Kidney (tissue), 13 donors: ENCODE measurements at regions not wholly inside any gene's neighbourhood (a gene's known extent, or its start where the extent isn't known, plus 50 kb on each side); places are given as distances from the start of the nearest gene placed in this dataset.
"Not testable (repeated sequence)": the region's sequence is repeated elsewhere in the genome, so short reads cannot be mapped to it uniquely, and the experiment has no call there.

Experiments
- DNase-seq, 5 donors: peaks; one replicate each; pipeline ENCODE4 v3.0.0-alpha.2; 2013 to 2020
- FAIRE-seq: peaks from 2 replicates; lab custom pipeline; 2012; peaks lifted over from hg19 to GRCh38; lab: Jason Lieb, UNC
- H3K27ac ChIP-seq, 2 donors: one replicate each; pipeline ENCODE4 v1.7.0; 2013; ENCODE audit warnings: low read depth in 2 of 2, low read length in 2 of 2, inconsistent platforms in 1 of 2
- H3K27me3 ChIP-seq: one replicate; pipeline ENCODE4 v1.7.1; 2013; ENCODE audit warnings: low read length, inconsistent platforms; ENCODE audit not compliant: control insufficient read depth, insufficient read depth
- H3K36me3 ChIP-seq, 3 donors: one replicate each; pipeline versions ENCODE4 v1.7.0 to v1.7.1; 2013; ENCODE audit warnings: low read length in 3 of 3, control low read depth in 1 of 3, inconsistent platforms in 1 of 3; ENCODE audit not compliant: insufficient read depth in 3 of 3, control insufficient read depth in 2 of 3
- H3K4me1 ChIP-seq, 3 donors: one replicate each; pipeline versions ENCODE4 v1.7.0 to v1.7.1; 2013; ENCODE audit warnings: low read length in 3 of 3, inconsistent platforms in 1 of 3, low read depth in 1 of 3; ENCODE audit not compliant: control insufficient read depth in 2 of 3, insufficient read depth in 2 of 3
- H3K4me3 ChIP-seq, 3 donors: one replicate each; pipeline versions ENCODE4 v1.7.0 to v1.8.1; 2013; ENCODE audit warnings: low read length in 3 of 3, control low read depth in 1 of 3, inconsistent platforms in 1 of 3
- H3K9ac ChIP-seq, 3 donors: one replicate each; pipeline versions ENCODE4 v1.7.0 to v1.7.1; 2013; ENCODE audit warnings: low read length in 3 of 3, control low read depth in 1 of 3, inconsistent platforms in 1 of 3
- H3K9me3 ChIP-seq, 3 donors: one replicate each; pipeline versions ENCODE4 v1.7.0 to v1.7.1; 2013; ENCODE audit warnings: low read length in 3 of 3, control low read depth in 1 of 3, inconsistent platforms in 1 of 3; ENCODE audit not compliant: control insufficient read depth in 2 of 3, insufficient read depth in 1 of 3
- CTCF ChIP-seq: IDR thresholded peaks from 3 replicates; pipeline ENCODE4 v1.5.1; 2012; ENCODE audit warnings: mild to moderate bottlenecking, moderate library complexity, borderline replicate concordance; ENCODE audit not compliant: insufficient read depth; ENCODE audit errors: extremely low read depth
- intact Hi-C: fragments of 100-400 bp; cut with DNase I; formaldehyde crosslinking; loops from one replicate; pipeline ENCODE4 v1.11.1; 2022
- donor health status: control.
- donor health status: control.
- donor health status: control.
- donor health status: control.
- donor health status: control.
- donor health status: DM: yes; HTN: yes; CAD: no.
- donor health status: Normal renal cell carcinoma (clear cell type).

GRCh38 chr2:234695981-234696380, 199.1 kb upstream of the ARL4C start:
- no peak overlapping the region for H3K4me3 ChIP-seq
- no peak overlapping the region for H3K27ac ChIP-seq
- TF ChIP-seq CTCF = no peak
- H3K36me3 ChIP-seq = no peaks in the 10 kb centered on the region
- FAIRE-seq (no peak), DNase-seq (no peak)
- no peak overlapping the region for H3K9ac ChIP-seq
- H3K9me3 ChIP-seq = peaks cover 0 to 6% (median 2%) of the 10 kb centered on the region in 3 donors
- intact Hi-C loops = no loop called here
- no peaks in the 10 kb centered on the region for H3K4me1 ChIP-seq
- H3K27me3 ChIP-seq = no peaks in the 10 kb centered on the region

GRCh38 chr2:234694244-234695013, 197.5 kb upstream of the ARL4C start:
- peaks cover 0 to 4% (median 0%) of the 10 kb centered on the region in 3 donors for H3K4me1 ChIP-seq
- no peak for TF ChIP-seq CTCF
- no peak overlapping the region for H3K9ac ChIP-seq
- FAIRE-seq (no peak), DNase-seq (no peak)
- intact Hi-C loops = no loop called here
- H3K27ac ChIP-seq = no peak overlapping the region
- no peak overlapping the region for H3K4me3 ChIP-seq
- H3K9me3 ChIP-seq = peaks cover 0 to 6% (median 2%) of the 10 kb centered on the region in 3 donors
- H3K36me3 ChIP-seq = no peaks in the 10 kb centered on the region
- H3K27me3 ChIP-seq = no peaks in the 10 kb centered on the region

GRCh38 chr2:234693681-234694190, 196.9 kb upstream of the ARL4C start:
- H3K9ac ChIP-seq, H3K27me3 ChIP-seq, intact Hi-C loops, H3K9me3 ChIP-seq, H3K4me1 ChIP-seq, DNase-seq, H3K36me3 ChIP-seq, H3K4me3 ChIP-seq, FAIRE-seq, H3K27ac ChIP-seq: not testable (repeated sequence)

GRCh38 chr2:234693191-234693590, 196.3 kb upstream of the ARL4C start:
- H3K9me3 ChIP-seq, H3K4me3 ChIP-seq, H3K36me3 ChIP-seq, DNase-seq, intact Hi-C loops, H3K27me3 ChIP-seq, H3K4me1 ChIP-seq, FAIRE-seq, H3K9ac ChIP-seq, H3K27ac ChIP-seq: not testable (repeated sequence)
